ENCODE measurements at regions not wholly inside any gene's neighbourhood (a gene's known extent, or its start where the extent isn't known, plus 50 kb on each side); places are given as distances from the start of the nearest gene placed in this dataset.

GRCh38 chr2:223537651-223538601 is 64.2 kb downstream of the SCG2 start:
- no peak for DNase-seq (ENCODE audit: low read depth)
- no peak for TF ChIP-seq CTCF (IDR thresholded peaks at IDR 0.05; ENCODE audit: insufficient read depth, low read length, poor library complexity, severe bottlenecking)

GRCh38 chr2:223538920-223539440 is 63.2 kb downstream of the SCG2 start:
- no peak for DNase-seq (ENCODE audit: low read depth)
- Histone ChIP-seq H3K36me3 (ENCODE audit: control insufficient read depth, insufficient read depth, low read length) (no peaks in the 10 kb centered on the region), H3K27me3 (ENCODE audit: control insufficient read depth, insufficient read depth, low read length) (no peaks in the 10 kb centered on the region), H3K4me3 (ENCODE audit: low read depth, low read length) (no peak overlapping the region)
- TF ChIP-seq CTCF (IDR thresholded peaks at IDR 0.05; ENCODE audit: insufficient read depth, low read length, poor library complexity, severe bottlenecking): no peak

More at GRCh38 chr2:223537651-223538601, 64.2 kb downstream of the SCG2 start:
- H3K27me3 ChIP-seq (ENCODE audit: control insufficient read depth, insufficient read depth, low read length): no peaks in the 10 kb centered on the region
- H3K36me3 ChIP-seq (ENCODE audit: control insufficient read depth, insufficient read depth, low read length): no peaks in the 10 kb centered on the region
- H3K4me3 ChIP-seq (ENCODE audit: low read depth, low read length): no peak overlapping the region

- Histone ChIP-seq H3K4me3 (ENCODE audit: low read depth, low read length) (no peak overlapping the region), H3K27me3 (ENCODE audit: control insufficient read depth, insufficient read depth, low read length) (no peaks in the 10 kb centered on the region), H3K36me3 (ENCODE audit: control insufficient read depth, insufficient read depth, low read length) (no peaks in the 10 kb centered on the region)
- TF ChIP-seq CTCF (IDR thresholded peaks at IDR 0.05; ENCODE audit: insufficient read depth, low read length, poor library complexity, severe bottlenecking): no peak
- no peak for DNase-seq (ENCODE audit: low read depth)
These were observed 60.6 kb downstream of the SCG2 start for GRCh38 chr2:223541546-223541945.

GRCh38 chr2:223542501-223542900 is 59.7 kb downstream of the SCG2 start:
- H3K27me3 ChIP-seq (ENCODE audit: control insufficient read depth, insufficient read depth, low read length): no peaks in the 10 kb centered on the region
- DNase-seq (ENCODE audit: low read depth): no peak
- H3K4me3 ChIP-seq (ENCODE audit: low read depth, low read length): no peak overlapping the region
- TF ChIP-seq CTCF (IDR thresholded peaks at IDR 0.05; ENCODE audit: insufficient read depth, low read length, poor library complexity, severe bottlenecking): no peak
- H3K36me3 ChIP-seq (ENCODE audit: control insufficient read depth, insufficient read depth, low read length): no peaks in the 10 kb centered on the region

- Histone ChIP-seq H3K27me3 (ENCODE audit: control insufficient read depth, insufficient read depth, low read length) (no peaks in the 10 kb centered on the region), H3K4me3 (ENCODE audit: low read depth, low read length) (no peak overlapping the region), H3K36me3 (ENCODE audit: control insufficient read depth, insufficient read depth, low read length) (no peaks in the 10 kb centered on the region)
- no peak for TF ChIP-seq CTCF (IDR thresholded peaks at IDR 0.05; ENCODE audit: insufficient read depth, low read length, poor library complexity, severe bottlenecking)
- no peak for DNase-seq (ENCODE audit: low read depth)
These were observed 56.8 kb downstream of the SCG2 start for GRCh38 chr2:223545406-223545805.
